ENCODE measurements at regions not wholly inside any gene's neighbourhood (a gene's known extent, or its start where the extent isn't known, plus 50 kb on each side); places are given as distances from the start of the nearest gene placed in this dataset.
"Not testable (repeated sequence)": the region's sequence is repeated elsewhere in the genome, so short reads cannot be mapped to it uniquely, and the experiment has no call there.

- TF ChIP-seq EZH2 (IDR thresholded peaks at IDR 0.05; ENCODE audit: low read depth) (no peak), CTCF (conservative IDR thresholded peaks at IDR 0.05) (no peak)
- ChIA-PET POLR2A (ENCODE audit: unreplicated experiment) (no interaction called here), CTCF (no interaction called here)
- H3K27me3 ChIP-seq (ENCODE audit: insufficient read depth, low read depth), result no peaks in the 10 kb centered on the region
- no peak overlapping the region for H3K4me3 ChIP-seq
- DNase-seq, result no peak
- no peak overlapping the region for H3K27ac ChIP-seq
- H3K9me3 ChIP-seq (ENCODE audit: insufficient read depth, low read depth), result no peaks in the 10 kb centered on the region
- no peaks in the 10 kb centered on the region for H3K4me1 ChIP-seq (replicated peaks; ENCODE audit: insufficient read depth)
- no peak overlapping the region for H2AFZ ChIP-seq
- intact Hi-C loops (cut with micrococcal nuclease; ENCODE audit: unreplicated experiment), result no loop called here
- H3K79me2 ChIP-seq (ENCODE audit: low read depth), result no peaks in the 10 kb centered on the region
- no peaks in the 10 kb centered on the region for H3F3A ChIP-seq (ENCODE audit: insufficient read depth, low read depth)
- no peaks in the 10 kb centered on the region for H4K20me1 ChIP-seq (ENCODE audit: insufficient read depth)
- H3K4me2 ChIP-seq, result no peak overlapping the region
- H3K36me3 ChIP-seq (ENCODE audit: low read depth), result no peaks in the 10 kb centered on the region
- BruUV-seq (replicated peaks), result no TSS peak
- H3K9me2 ChIP-seq (ENCODE audit: insufficient read depth), result no peaks in the 10 kb centered on the region
Observed at GRCh38 chrX:82742351-82742750, 765.7 kb upstream of the POU3F4 start.

GRCh38 chrX:82745725-82746124 is 762.4 kb upstream of the POU3F4 start:
- CTCF ChIA-PET; H3K9me2 ChIP-seq (ENCODE audit: insufficient read depth); H3K4me1 ChIP-seq (replicated peaks; ENCODE audit: insufficient read depth); DNase-seq; H3K27me3 ChIP-seq (ENCODE audit: insufficient read depth, low read depth); intact Hi-C loops (cut with micrococcal nuclease; ENCODE audit: unreplicated experiment); H3K79me2 ChIP-seq (ENCODE audit: low read depth); H3K4me2 ChIP-seq; H3F3A ChIP-seq (ENCODE audit: insufficient read depth, low read depth); H3K9me3 ChIP-seq (ENCODE audit: insufficient read depth, low read depth); H3K27ac ChIP-seq; POLR2A ChIA-PET (ENCODE audit: unreplicated experiment); H4K20me1 ChIP-seq (ENCODE audit: insufficient read depth); BruUV-seq (replicated peaks); H3K4me3 ChIP-seq; H2AFZ ChIP-seq; H3K36me3 ChIP-seq (ENCODE audit: low read depth): not testable (repeated sequence)

- no peak overlapping the region for H3K27ac ChIP-seq
- H3K79me2 ChIP-seq (ENCODE audit: low read depth), result no peaks in the 10 kb centered on the region
- no peaks in the 10 kb centered on the region for H3K4me1 ChIP-seq (replicated peaks; ENCODE audit: insufficient read depth)
- DNase-seq, result no peak
- no peaks in the 10 kb centered on the region for H3K9me2 ChIP-seq (ENCODE audit: insufficient read depth)
- H3K27me3 ChIP-seq (ENCODE audit: insufficient read depth, low read depth), result no peaks in the 10 kb centered on the region
- ChIA-PET CTCF (no interaction called here), POLR2A (ENCODE audit: unreplicated experiment) (no interaction called here)
- H3K36me3 ChIP-seq (ENCODE audit: low read depth), result no peaks in the 10 kb centered on the region
- no peak overlapping the region for H3K4me3 ChIP-seq
- no TSS peak for BruUV-seq (replicated peaks)
- no peaks in the 10 kb centered on the region for H3F3A ChIP-seq (ENCODE audit: insufficient read depth, low read depth)
- TF ChIP-seq CTCF (conservative IDR thresholded peaks at IDR 0.05), result no peak
- no peak for TF ChIP-seq EZH2 (IDR thresholded peaks at IDR 0.05; ENCODE audit: low read depth)
- H3K4me2 ChIP-seq, result no peak overlapping the region
- H2AFZ ChIP-seq, result no peak overlapping the region
- intact Hi-C loops (cut with micrococcal nuclease; ENCODE audit: unreplicated experiment), result no loop called here
- H4K20me1 ChIP-seq (ENCODE audit: insufficient read depth), result no peaks in the 10 kb centered on the region
- no peaks in the 10 kb centered on the region for H3K9me3 ChIP-seq (ENCODE audit: insufficient read depth, low read depth)
Observed at GRCh38 chrX:82748906-82749505, 759.1 kb upstream of the POU3F4 start.

- Histone ChIP-seq H3F3A (ENCODE audit: insufficient read depth, low read depth) (no peaks in the 10 kb centered on the region), H3K4me3 (no peak overlapping the region), H4K20me1 (ENCODE audit: insufficient read depth) (no peaks in the 10 kb centered on the region), H3K27ac (no peak overlapping the region), H3K4me1 (replicated peaks; ENCODE audit: insufficient read depth) (no peaks in the 10 kb centered on the region), H3K9me2 (ENCODE audit: insufficient read depth) (no peaks in the 10 kb centered on the region), H3K27me3 (ENCODE audit: insufficient read depth, low read depth) (no peaks in the 10 kb centered on the region), H3K9me3 (ENCODE audit: insufficient read depth, low read depth) (no peaks in the 10 kb centered on the region), H3K4me2 (no peak overlapping the region), H3K79me2 (ENCODE audit: low read depth) (no peaks in the 10 kb centered on the region), H3K36me3 (ENCODE audit: low read depth) (no peaks in the 10 kb centered on the region), H2AFZ (no peak overlapping the region)
- intact Hi-C loops (cut with micrococcal nuclease; ENCODE audit: unreplicated experiment), result no loop called here
- ChIA-PET POLR2A (ENCODE audit: unreplicated experiment) (no interaction called here), CTCF (no interaction called here)
- TF ChIP-seq CTCF (conservative IDR thresholded peaks at IDR 0.05), result no peak
- no peak for TF ChIP-seq EZH2 (IDR thresholded peaks at IDR 0.05; ENCODE audit: low read depth)
- DNase-seq, result no peak
- no TSS peak for BruUV-seq (replicated peaks)
Observed at GRCh38 chrX:82756272-82756671, 751.8 kb upstream of the POU3F4 start.
